Smooth muscle cell (in vitro differentiated cells): ENCODE measurements at regions not wholly inside any gene's neighbourhood (a gene's known extent, or its start where the extent isn't known, plus 50 kb on each side); places are given as distances from the start of the nearest gene placed in this dataset.

Source experiments
- DNase-seq: peaks from one replicate; lab custom pipeline; 2025; ENCODE audit not compliant: unreplicated experiment; lab: John Stamatoyannopoulos, UW
- H2AFZ ChIP-seq: fragments of 200-600 bp; sonication (generic); 2 replicates; pipeline ENCODE4 v1.6.0; 2016; ENCODE audit warnings: antibody characterized with exemption, low read depth, mild to moderate bottlenecking
- H3F3A ChIP-seq: fragments of 200-600 bp; sonication (generic); 2 replicates; pipeline ENCODE4 v1.6.0; 2017; ENCODE audit warnings: antibody characterized with exemption, low read depth
- H3K27ac ChIP-seq: fragments of 200-600 bp; sonication (generic); 2 replicates; pipeline ENCODE4 v1.5.1; 2016; ENCODE audit warnings: low read depth, mild to moderate bottlenecking
- H3K27me3 ChIP-seq: fragments of 200-600 bp; sonication (generic); 2 replicates; pipeline ENCODE4 v1.6.1; 2016; ENCODE audit warnings: low read depth, mild to moderate bottlenecking
- H3K36me3 ChIP-seq: fragments of 200-600 bp; sonication (generic); 2 replicates; pipeline ENCODE4 v1.5.1; 2016; ENCODE audit warnings: low read depth
- H3K4me1 ChIP-seq: fragments of 200-600 bp; sonication (generic); 2 replicates; pipeline ENCODE4 v1.5.1; 2016; ENCODE audit warnings: low read depth
- H3K4me2 ChIP-seq: fragments of 200-600 bp; sonication (generic); 2 replicates; pipeline ENCODE4 v1.6.0; 2016; ENCODE audit warnings: mild to moderate bottlenecking
- H3K4me3 ChIP-seq: fragments of 200-600 bp; sonication (generic); 2 replicates; pipeline ENCODE4 v1.5.1; 2016; ENCODE audit warnings: mild to moderate bottlenecking
- H3K79me2 ChIP-seq: fragments of 200-600 bp; sonication (generic); 2 replicates; pipeline ENCODE4 v1.6.0; 2016; ENCODE audit warnings: low read depth, mild to moderate bottlenecking
- H3K9ac ChIP-seq: fragments of 200-600 bp; sonication (generic); 2 replicates; pipeline ENCODE4 v1.6.0; 2016; ENCODE audit warnings: low read depth
- H3K9me3 ChIP-seq: fragments of 200-600 bp; sonication (generic); replicated peaks from 2 replicates; pipeline ENCODE4 v1.5.1; 2016; ENCODE audit warnings: low read depth
- H4K20me1 ChIP-seq: fragments of 200-600 bp; sonication (generic); 2 replicates; pipeline ENCODE4 v1.6.0; 2016; ENCODE audit warnings: low read depth
- CTCF ChIP-seq: fragments of 200-600 bp; sonication (generic); IDR thresholded peaks from 2 replicates; pipeline ENCODE4 v1.5.1; 2017; ENCODE audit warnings: borderline replicate concordance, mild to moderate bottlenecking, antibody characterized with exemption; ENCODE audit not compliant: insufficient read depth, poor library complexity, severe bottlenecking
- WGBS: methylation state at CpG from one replicate; pipeline ENCODE4 v1.1.7; 2016; ENCODE audit warnings: low lambda C conversion rate; 5-methylcytosine and 5-hydroxymethylcytosine counted together

GRCh38 chr1:192053531-192053971, 104.7 kb upstream of the RGS18 start:
- H4K20me1 ChIP-seq = no peaks in the 10 kb centered on the region
- H3K27ac ChIP-seq = no peak overlapping the region
- WGBS = 90% methylated on average over 2 of the region's 2 CpGs
- no peak overlapping the region for H3K4me3 ChIP-seq
- H3K4me2 ChIP-seq = no peak overlapping the region
- H2AFZ ChIP-seq = no peak overlapping the region
- no peak overlapping the region for H3K9ac ChIP-seq
- no peak for TF ChIP-seq CTCF
- H3F3A ChIP-seq = no peaks in the 10 kb centered on the region
- H3K79me2 ChIP-seq = no peaks in the 10 kb centered on the region
- H3K27me3 ChIP-seq = no peaks in the 10 kb centered on the region
- no peaks in the 10 kb centered on the region for H3K4me1 ChIP-seq
- no peaks in the 10 kb centered on the region for H3K36me3 ChIP-seq
- no peak for DNase-seq
- no peaks in the 10 kb centered on the region for H3K9me3 ChIP-seq

- Histone ChIP-seq H3K9me3 (no peaks in the 10 kb centered on the region), H3K36me3 (no peaks in the 10 kb centered on the region), H3F3A (no peaks in the 10 kb centered on the region), H3K9ac (no peak overlapping the region), H3K27me3 (no peaks in the 10 kb centered on the region), H4K20me1 (no peaks in the 10 kb centered on the region), H3K79me2 (no peaks in the 10 kb centered on the region), H3K4me1 (no peaks in the 10 kb centered on the region), H2AFZ (no peak overlapping the region), H3K4me3 (no peak overlapping the region), H3K4me2 (no peak overlapping the region), H3K27ac (no peak overlapping the region)
- 90% methylated on average over 2 of the region's 2 CpGs for WGBS
- no peak for TF ChIP-seq CTCF
- no peak for DNase-seq
Measured at GRCh38 chr1:192057766-192058165, 100.5 kb upstream of the RGS18 start.

- Histone ChIP-seq H3K9ac (no peak overlapping the region), H3K9me3 (no peaks in the 10 kb centered on the region), H3K4me3 (no peak overlapping the region), H3K4me2 (no peak overlapping the region), H3K4me1 (no peaks in the 10 kb centered on the region), H2AFZ (no peak overlapping the region), H4K20me1 (no peaks in the 10 kb centered on the region), H3K27ac (no peak overlapping the region), H3K27me3 (no peaks in the 10 kb centered on the region), H3K79me2 (no peaks in the 10 kb centered on the region), H3K36me3 (no peaks in the 10 kb centered on the region), H3F3A (no peaks in the 10 kb centered on the region)
- no peak for TF ChIP-seq CTCF
- DNase-seq = no peak
- 75% methylated on average over 1 of the region's 1 CpG for WGBS
Measured at GRCh38 chr1:192059407-192059806, 98.9 kb upstream of the RGS18 start.

- no peaks in the 10 kb centered on the region for H3K4me1 ChIP-seq
- H3K27ac ChIP-seq = no peak overlapping the region
- no peak overlapping the region for H3K4me2 ChIP-seq
- no peak for TF ChIP-seq CTCF
- DNase-seq = no peak
- H4K20me1 ChIP-seq = no peaks in the 10 kb centered on the region
- H3F3A ChIP-seq = no peaks in the 10 kb centered on the region
- H3K36me3 ChIP-seq = no peaks in the 10 kb centered on the region
- no peaks in the 10 kb centered on the region for H3K27me3 ChIP-seq
- no peak overlapping the region for H3K9ac ChIP-seq
- H3K9me3 ChIP-seq = no peaks in the 10 kb centered on the region
- H2AFZ ChIP-seq = no peak overlapping the region
- H3K79me2 ChIP-seq = no peaks in the 10 kb centered on the region
- H3K4me3 ChIP-seq = no peak overlapping the region
- 54% methylated on average over 2 of the region's 2 CpGs for WGBS
Measured at GRCh38 chr1:192061556-192061955, 96.7 kb upstream of the RGS18 start.
